GM19240 (cell line): ENCODE measurements at regions not wholly inside any gene's neighbourhood (a gene's known extent, or its start where the extent isn't known, plus 50 kb on each side); places are given as distances from the start of the nearest gene placed in this dataset.
A peak's percentile ranks its signal among the peaks of the same experiment; 100 is the strongest.

ENCODE experiments used
- DNase-seq: peaks from one replicate; pipeline ENCODE4 v3.0.0; 2011; ENCODE audit warnings: low spot score; ENCODE audit not compliant: insufficient read length

- no peak for DNase-seq
Observed at GRCh38 chr9:89992326-89993198, 387.8 kb downstream of the GADD45G start.

GRCh38 chr9:89993678-89994630, 389.1 kb downstream of the GADD45G start:
- DNase-seq = no peak

GRCh38 chr9:89994988-89995613, 390.3 kb downstream of the GADD45G start:
- DNase-seq = no peak

GRCh38 chr9:89996116-89996515, 391.3 kb downstream of the GADD45G start:
- DNase-seq = no peak

- no peak for DNase-seq
Observed at GRCh38 chr9:89996773-89997172, 392.0 kb downstream of the GADD45G start.

- DNase-seq = no peak
Observed at GRCh38 chr9:89998633-89999032, 393.8 kb downstream of the GADD45G start.

- no peak for DNase-seq
Observed at GRCh38 chr9:89999176-89999533, 394.3 kb downstream of the GADD45G start.

- DNase-seq = peak; percentile 87
Observed at GRCh38 chr9:89999534-90000370, 394.9 kb downstream of the GADD45G start.

GRCh38 chr9:90000925-90001324, 396.1 kb downstream of the GADD45G start:
- no peak for DNase-seq

- no peak for DNase-seq
Observed at GRCh38 chr9:90001747-90002146, 396.9 kb downstream of the GADD45G start.

GRCh38 chr9:90002397-90003271, 397.8 kb downstream of the GADD45G start:
- DNase-seq = no peak

GRCh38 chr9:90005388-90005787, 400.6 kb downstream of the GADD45G start:
- DNase-seq = no peak

GRCh38 chr9:90007516-90008440, 403.0 kb downstream of the GADD45G start:
- no peak for DNase-seq

- no peak for DNase-seq
Observed at GRCh38 chr9:90009447-90009846, 404.6 kb downstream of the GADD45G start.

- no peak for DNase-seq
Observed at GRCh38 chr9:90010793-90011192, 406.0 kb downstream of the GADD45G start.

GRCh38 chr9:90012949-90013348, 408.1 kb downstream of the GADD45G start:
- DNase-seq = no peak

GRCh38 chr9:90013778-90014177, 409.0 kb downstream of the GADD45G start:
- no peak for DNase-seq

- no peak for DNase-seq
Observed at GRCh38 chr9:90014421-90014820, 409.6 kb downstream of the GADD45G start.

GRCh38 chr9:90016272-90016671, 411.5 kb downstream of the GADD45G start:
- no peak for DNase-seq
